RWPE1 (cell line): ENCODE measurements at regions not wholly inside any gene's neighbourhood (a gene's known extent, or its start where the extent isn't known, plus 50 kb on each side); places are given as distances from the start of the nearest gene placed in this dataset.

ENCODE experiments used
- CTCF ChIA-PET: fragments of 350-600 bp; sonication (Branson Sonifier 250); formaldehyde crosslinking; extraction: SDS; loops from one replicate; lab custom pipeline; 2021; lab: Yijun Ruan, JAX
- POLR2A ChIA-PET: fragments of 400-600 bp; formaldehyde crosslinking; extraction: SDS; loops from one replicate; lab custom pipeline; 2020; ENCODE audit warnings: antibody characterized with exemption; ENCODE audit not compliant: low non-redundant PET; lab: Yijun Ruan, JAX
- DNase-seq: peaks from one replicate; pipeline ENCODE4 v3.0.0; 2012; ENCODE audit warnings: low spot score
- H3K27ac ChIP-seq: fragments of 450-650 bp; 2 replicates; pipeline ENCODE4 v1.5.1; 2017
- CTCF ChIP-seq: fragments of 450-650 bp; conservative IDR thresholded peaks from 2 replicates; pipeline ENCODE4 v1.5.1; 2017; ENCODE audit warnings: low read depth, mild to moderate bottlenecking

GRCh38 chr5:97854871-97855762 is 672.1 kb upstream of the RIOK2 start:
- TF ChIP-seq CTCF: no peak
- CTCF ChIA-PET: interaction anchor here (0.7 kb wide), 1 partner anchor 306 kb away, joined by 3 read pairs; no protein-coding TSS in a partner anchor
- POLR2A ChIA-PET: no interaction called here
- no peak for DNase-seq
- H3K27ac ChIP-seq: no peak overlapping the region

- ChIA-PET POLR2A (no interaction called here), CTCF (no interaction called here)
- DNase-seq: no peak
- no peak overlapping the region for H3K27ac ChIP-seq
- TF ChIP-seq CTCF: no peak
Observed at GRCh38 chr5:97874491-97874890, 691.4 kb upstream of the RIOK2 start.

GRCh38 chr5:97876272-97876671 is 693.2 kb upstream of the RIOK2 start:
- H3K27ac ChIP-seq: no peak overlapping the region

GRCh38 chr5:97877588-97877987 is 694.5 kb upstream of the RIOK2 start:
- ChIA-PET CTCF (interaction anchor here (1.0 kb wide), 1 partner anchor 891 kb away, joined by 3 read pairs; no protein-coding TSS in a partner anchor), POLR2A (no interaction called here)
- H3K27ac ChIP-seq: no peak overlapping the region
- TF ChIP-seq CTCF: no peak
- DNase-seq: no peak

More at GRCh38 chr5:97876272-97876671, 693.2 kb upstream of the RIOK2 start:
- no peak for TF ChIP-seq CTCF
- ChIA-PET POLR2A (no interaction called here), CTCF (no interaction called here)
- DNase-seq: no peak

- ChIA-PET POLR2A (no interaction called here), CTCF (no interaction called here)
- no peak overlapping the region for H3K27ac ChIP-seq
- no peak for DNase-seq
- no peak for TF ChIP-seq CTCF
Observed at GRCh38 chr5:97888439-97888838, 705.4 kb upstream of the RIOK2 start.

- TF ChIP-seq CTCF: no peak
- H3K27ac ChIP-seq: no peak overlapping the region
- DNase-seq: no peak
- POLR2A ChIA-PET: no interaction called here
- CTCF ChIA-PET: interaction anchor here (0.7 kb wide), 1 partner anchor 764 kb away, joined by 3 read pairs; no protein-coding TSS in a partner anchor
Observed at GRCh38 chr5:97891971-97892370, 708.9 kb upstream of the RIOK2 start.
